HG03439 (cell line): ENCODE measurements at regions not wholly inside any gene's neighbourhood (a gene's known extent, or its start where the extent isn't known, plus 50 kb on each side); places are given as distances from the start of the nearest gene placed in this dataset.
"Not testable (repeated sequence)": the region's sequence is repeated elsewhere in the genome, so short reads cannot be mapped to it uniquely, and the experiment has no call there.

ENCODE experiments used
- ATAC-seq: cut with Tn5 transposase; IDR thresholded peaks from one replicate; pipeline ENCODE4 v1.9.1; 2021; ENCODE audit warnings: mild to moderate bottlenecking, moderate library complexity; ENCODE audit not compliant: unreplicated experiment

GRCh38 chr7:9680713-9681112 is 1247.3 kb downstream of the NXPH1 start:
- no peak for ATAC-seq

DNA sequence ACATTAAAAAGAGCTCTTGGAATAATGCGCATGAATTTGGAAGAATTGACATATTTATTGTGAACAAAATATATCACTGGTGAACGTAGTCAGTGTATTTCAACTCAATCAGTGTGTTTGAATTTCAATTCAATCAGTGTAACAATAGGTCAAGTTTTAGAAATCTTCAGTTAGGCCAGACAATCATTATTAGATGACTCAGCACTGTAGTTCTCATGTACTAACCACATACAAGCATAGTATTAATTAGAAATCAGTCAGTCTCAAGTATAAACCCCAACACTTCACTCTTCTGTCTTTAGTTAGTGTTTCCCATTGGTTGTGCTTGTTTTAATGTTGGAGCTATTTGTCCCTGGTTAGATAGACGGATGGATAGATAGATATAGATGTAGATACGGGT is 1247.9 kb downstream of the NXPH1 start:
- ATAC-seq = no peak

DNA sequence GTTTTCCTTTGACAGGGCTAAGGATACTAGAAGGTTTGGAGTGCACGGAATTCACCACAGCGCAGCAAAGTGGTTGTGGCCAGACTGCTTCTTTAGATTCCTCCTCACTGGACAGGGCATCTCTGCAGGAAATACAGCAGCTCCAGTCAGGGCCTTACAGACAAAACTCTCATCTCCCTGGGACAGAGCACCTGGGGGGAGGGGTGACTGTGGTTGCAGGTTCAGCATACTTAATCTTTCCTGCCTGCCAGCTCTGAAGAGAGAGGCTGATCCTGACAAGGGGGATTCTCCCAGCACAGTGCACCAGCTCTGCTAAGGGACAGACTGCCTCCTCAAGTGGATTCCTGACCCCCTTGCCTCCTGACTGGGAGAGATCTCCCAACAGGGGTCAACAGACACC is 1257.9 kb downstream of the NXPH1 start:
- no peak for ATAC-seq

- ATAC-seq = no peak
These were observed 1265.0 kb downstream of the NXPH1 start for GRCh38 chr7:9698375-9698774.

GRCh38 chr7:9709216-9709615 is 1264.5 kb upstream of the PHF14 start:
- no peak for ATAC-seq

DNA sequence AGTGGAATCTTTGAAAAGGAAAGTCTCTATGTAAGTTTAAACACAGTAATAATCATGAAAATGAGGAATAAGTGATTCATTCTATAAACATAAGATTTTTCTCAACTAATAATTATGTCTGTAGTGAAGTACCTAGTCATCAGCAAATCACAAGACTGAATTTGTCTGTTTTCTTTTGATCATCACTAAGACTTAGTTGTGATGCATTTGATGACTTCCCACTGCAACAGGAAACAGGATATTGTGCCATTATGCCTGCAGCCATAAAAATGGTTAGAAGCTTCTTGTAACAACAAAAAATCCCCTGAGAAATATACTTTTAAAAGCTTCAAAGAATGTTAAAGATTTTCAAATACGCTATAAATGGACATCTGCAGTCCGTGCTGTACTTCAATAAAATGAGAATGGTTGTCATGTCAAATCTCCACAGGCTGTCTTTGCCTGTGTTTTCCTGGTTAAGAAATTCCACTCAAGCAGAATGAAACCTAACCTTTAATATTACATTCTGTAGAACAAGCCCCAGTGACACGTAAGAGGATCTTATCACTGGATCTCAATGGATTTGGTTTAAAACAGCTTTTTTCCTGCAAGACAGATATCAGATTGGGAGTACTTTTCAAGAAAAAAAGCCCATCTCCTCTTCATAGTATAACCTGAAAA is 1262.3 kb upstream of the PHF14 start:
- ATAC-seq = no peak

DNA sequence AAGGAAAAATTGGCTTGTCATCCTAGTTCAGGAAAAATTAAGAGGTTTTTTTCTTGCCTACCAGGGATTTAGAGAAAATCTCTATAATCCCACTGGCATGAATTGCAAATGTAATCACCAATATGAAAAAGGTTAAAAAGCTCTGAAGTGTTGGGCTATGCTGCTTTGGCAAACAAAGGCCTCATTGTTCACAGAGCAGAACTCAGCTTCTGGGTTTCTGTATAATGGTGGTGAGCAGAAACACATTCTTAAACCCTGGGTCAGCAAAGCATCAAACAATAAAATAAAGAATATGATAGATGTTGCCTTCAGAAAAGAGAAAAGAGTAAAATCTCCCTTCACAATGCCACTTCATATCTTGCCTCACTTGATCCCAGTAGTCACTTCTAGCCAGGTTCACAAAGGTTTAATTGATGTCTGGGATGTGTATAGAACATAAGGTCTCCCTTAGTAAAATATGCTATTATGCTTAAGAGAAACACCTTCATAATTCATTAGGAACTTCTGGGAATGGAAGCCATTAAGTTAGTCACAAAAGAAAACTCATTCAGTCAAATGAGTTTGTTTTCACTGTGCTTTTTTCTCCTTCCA is 1255.5 kb upstream of the PHF14 start:
- ATAC-seq = no peak

DNA sequence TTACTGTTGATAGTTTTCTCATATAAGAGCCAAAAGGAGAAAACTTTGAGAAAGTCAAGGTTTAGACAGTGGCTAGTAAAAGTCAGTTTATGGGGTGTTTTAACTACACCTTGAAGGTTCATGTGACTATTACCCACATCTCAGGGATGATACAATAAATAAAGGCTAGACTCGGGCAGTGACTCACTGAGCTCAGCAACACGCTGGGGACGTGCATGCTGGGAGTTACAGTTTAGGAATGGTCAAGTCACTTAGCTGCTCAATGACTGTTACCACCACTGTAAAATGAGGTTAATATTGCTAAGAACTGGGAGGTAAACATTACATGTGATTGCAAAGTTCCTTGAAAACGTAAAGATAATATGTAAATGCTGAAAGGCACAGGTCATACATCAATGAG is 1254.4 kb upstream of the PHF14 start:
- ATAC-seq = no peak

GRCh38 chr7:9719721-9720120 is 1254.0 kb upstream of the PHF14 start:
- no peak for ATAC-seq

- not testable (repeated sequence) for ATAC-seq
These were observed 1247.6 kb upstream of the PHF14 start for GRCh38 chr7:9725940-9726663.

DNA sequence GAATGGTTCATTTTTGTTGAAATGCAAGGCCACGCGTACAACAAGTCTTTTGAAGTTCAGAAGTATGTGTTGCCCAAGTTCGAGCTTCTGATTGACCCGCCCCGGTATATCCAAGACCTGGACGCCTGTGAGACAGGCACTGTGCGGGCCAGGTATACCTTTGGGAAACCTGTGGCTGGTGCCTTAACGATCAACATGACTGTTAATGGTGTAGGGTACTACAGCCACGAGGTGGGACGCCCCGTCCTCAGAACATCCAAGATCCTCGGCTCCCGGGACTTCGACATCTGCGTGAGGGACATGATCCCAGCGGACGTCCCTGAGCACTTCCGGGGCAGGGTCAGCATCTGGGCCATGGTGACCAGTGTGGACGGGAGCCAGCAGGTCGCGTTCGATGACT is 1246.9 kb upstream of the PHF14 start:
- ATAC-seq = not testable (repeated sequence)

GRCh38 chr7:9727467-9727869 is 1246.2 kb upstream of the PHF14 start:
- ATAC-seq = not testable (repeated sequence)

DNA sequence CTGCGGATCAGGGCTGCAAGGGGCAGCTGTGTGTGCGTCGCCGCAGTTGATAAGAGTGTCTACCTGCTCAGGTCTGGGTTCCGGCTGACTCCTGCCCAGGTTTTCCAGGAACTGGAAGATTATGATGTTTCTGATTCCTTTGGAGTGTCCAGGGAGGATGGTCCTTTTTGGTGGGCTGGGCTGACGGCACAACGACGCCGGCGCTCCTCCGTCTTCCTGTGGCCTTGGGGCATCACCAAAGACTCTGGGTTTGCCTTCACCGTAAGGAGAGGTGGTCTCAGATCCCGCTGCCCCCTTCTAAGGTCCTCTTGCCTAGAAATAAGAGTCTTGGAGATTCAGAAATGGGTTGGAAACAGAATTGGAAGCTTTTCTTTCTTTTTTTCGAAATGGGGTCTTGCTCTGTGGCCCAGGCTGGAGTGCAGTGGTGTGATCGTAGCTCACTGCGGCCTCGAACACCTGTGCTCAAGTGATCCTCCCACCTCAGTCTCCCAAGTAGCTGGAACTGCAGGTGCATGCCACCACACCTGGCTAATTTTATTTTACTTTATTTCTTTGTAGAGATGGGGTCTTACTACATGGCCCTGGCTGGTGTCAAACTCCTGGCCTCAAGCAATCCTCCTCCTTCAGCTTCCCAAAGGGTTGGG is 1245.5 kb upstream of the PHF14 start:
- not testable (repeated sequence) for ATAC-seq

- no peak for ATAC-seq
These were observed 1221.6 kb upstream of the PHF14 start for GRCh38 chr7:9752033-9752432.

DNA sequence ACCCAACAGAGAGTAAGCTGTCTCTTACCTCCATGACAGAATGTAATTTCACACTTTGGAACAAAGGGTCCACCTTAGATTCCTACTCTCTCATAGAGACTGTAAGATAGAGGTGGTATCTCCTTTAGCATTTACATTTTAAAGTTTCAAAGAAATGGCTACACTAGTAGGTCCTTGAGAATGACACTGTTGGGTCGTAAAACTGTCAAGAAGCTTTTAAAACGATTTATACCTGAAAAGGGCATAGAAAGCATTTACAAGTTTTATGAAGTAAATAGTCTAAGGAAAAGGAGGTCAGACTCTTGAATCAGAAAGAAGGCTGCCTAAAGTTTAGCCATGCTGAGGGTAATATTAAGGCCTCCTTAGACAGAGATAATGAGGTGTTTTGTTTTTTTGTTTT is 1212.4 kb upstream of the PHF14 start:
- ATAC-seq = no peak

DNA sequence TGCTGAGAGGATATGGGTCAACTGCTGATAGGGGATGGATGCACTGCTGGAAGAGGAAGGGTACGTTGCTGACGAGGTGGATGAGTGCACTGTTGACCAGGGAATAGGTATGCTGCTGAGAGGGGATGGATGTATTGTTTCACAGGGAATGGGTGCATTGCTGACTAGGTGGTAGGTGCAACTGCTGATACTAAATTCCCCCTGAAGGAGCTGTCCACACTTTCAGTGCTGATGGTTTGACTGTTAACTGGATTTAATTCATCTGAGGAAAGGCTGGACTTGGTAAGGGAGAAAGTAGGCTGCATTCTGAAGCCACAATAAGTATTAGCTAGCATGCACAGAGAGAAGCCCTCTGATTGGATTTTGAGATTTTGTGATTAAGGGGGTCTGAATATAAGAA is 1196.8 kb upstream of the PHF14 start:
- ATAC-seq = no peak

DNA sequence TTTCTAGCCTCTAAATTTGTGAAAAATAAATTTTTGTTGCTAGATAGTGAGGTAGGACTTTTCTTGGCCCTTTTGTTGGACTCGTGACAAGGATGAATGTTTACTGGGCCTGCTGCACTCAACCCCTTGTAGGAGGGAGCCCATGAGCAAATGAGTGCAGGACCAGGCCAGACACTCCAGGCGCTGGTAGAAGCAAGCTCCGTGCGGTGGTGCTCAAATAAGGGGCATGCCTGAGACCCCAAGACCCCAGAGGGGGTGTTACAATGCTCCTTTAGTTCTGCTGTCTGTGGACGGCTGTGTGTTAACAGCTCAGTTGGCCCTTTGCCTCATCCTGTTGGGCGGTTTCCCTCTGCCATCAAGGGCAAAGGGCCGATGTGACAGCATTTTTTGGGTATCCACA is 1195.3 kb upstream of the PHF14 start:
- no peak for ATAC-seq

GRCh38 chr7:9781710-9782109 is 1192.0 kb upstream of the PHF14 start:
- ATAC-seq = no peak

- ATAC-seq = no peak
These were observed 1191.4 kb upstream of the PHF14 start for GRCh38 chr7:9782275-9782674.

DNA sequence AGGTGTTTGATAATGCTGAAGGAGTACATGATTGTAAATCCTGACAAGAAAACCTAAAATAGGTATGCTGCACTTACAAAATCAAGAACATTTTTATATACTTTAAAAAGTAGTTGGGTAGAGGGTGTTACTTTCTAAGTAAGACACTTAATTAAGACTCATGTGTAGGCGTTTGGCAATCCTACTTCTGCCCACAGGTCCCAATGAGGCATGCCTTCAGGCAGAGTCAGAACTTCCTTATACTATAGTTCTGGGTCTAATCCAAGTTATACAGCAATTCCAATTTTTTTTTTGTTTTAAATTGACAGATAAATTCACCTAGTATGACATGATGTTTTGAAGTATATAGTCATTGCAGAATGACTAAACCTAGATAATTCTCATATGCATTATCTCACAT is 1188.5 kb upstream of the PHF14 start:
- no peak for ATAC-seq

- ATAC-seq = no peak
These were observed 1177.4 kb upstream of the PHF14 start for GRCh38 chr7:9796241-9796640.
